Right ventricle myocardium superior (tissue), 1 donor: ENCODE measurements at regions not wholly inside any gene's neighbourhood (a gene's known extent, or its start where the extent isn't known, plus 50 kb on each side); places are given as distances from the start of the nearest gene placed in this dataset.
"Not testable (repeated sequence)": the region's sequence is repeated elsewhere in the genome, so short reads cannot be mapped to it uniquely, and the experiment has no call there.

Experiments used
- ATAC-seq: fragments of 200-7000 bp; cut with Tn5 transposase; one replicate; pipeline ENCODE4 v1.9.1; 2020; ENCODE audit warnings: mild to moderate bottlenecking; ENCODE audit not compliant: poor library complexity
- DNase-seq: peaks from one replicate; pipeline ENCODE4 v3.0.0-alpha.2; 2020
- intact Hi-C: fragments of 100-400 bp; cut with DNase I; formaldehyde crosslinking; loops from one replicate; pipeline ENCODE4 v1.11.2; 2022
- donor health status: DM: no; HTN: yes; CAD: no; lungs with severe emphysema.

DNA sequence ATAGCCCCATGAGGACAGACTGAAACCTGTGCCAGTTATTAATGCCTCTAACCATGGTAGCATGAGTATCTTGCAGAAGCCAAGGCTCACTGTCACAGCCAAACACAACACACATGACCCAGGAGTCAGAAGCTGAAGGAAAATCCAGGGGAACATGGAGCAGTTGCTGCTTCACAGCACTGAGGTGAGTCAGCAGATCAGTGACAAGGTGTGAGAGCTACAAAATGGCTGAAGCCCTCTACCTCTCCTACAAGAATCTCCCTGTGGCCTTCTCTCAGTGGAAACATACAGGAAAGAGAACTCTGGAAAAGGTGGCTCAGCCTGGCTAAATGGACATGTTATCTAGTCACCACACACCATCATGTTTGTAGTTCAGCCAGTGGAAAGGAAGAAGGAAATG lies 93.5 kb downstream of the NAB1 start:
- DNase-seq (no peak), ATAC-seq (no peak)
- intact Hi-C loops: no loop called here

GRCh38 chr2:190744041-190744440 lies 95.2 kb downstream of the NAB1 start:
- ATAC-seq: no peak
- DNase-seq: no peak
- intact Hi-C loops: no loop called here

GRCh38 chr2:190746971-190747761 lies 98.3 kb downstream of the NAB1 start:
- no peak for DNase-seq
- no peak for ATAC-seq
- intact Hi-C loops: no loop called here

DNA sequence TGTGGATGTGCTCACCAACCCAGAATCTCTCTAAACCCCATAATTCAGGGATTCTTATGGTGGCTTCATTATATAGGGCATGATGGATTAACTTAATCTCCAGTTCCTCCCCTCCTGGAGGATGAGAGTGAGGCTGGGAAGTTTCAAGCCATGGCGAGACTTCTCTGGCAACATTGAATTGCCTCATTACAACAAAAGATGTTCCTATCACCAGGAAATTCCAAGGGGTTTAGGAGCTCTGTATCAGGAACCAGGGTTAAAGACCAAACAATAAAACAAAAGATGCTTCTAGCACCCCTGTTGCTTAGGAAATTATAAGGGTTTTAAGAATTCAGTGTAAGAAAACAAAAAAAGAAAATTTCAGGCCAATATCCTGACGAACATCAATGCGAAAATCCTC lies 100.1 kb downstream of the NAB1 start:
- intact Hi-C loops: no loop called here
- DNase-seq (no peak), ATAC-seq (no peak)

- ATAC-seq: no peak
- DNase-seq: no peak
- intact Hi-C loops: no loop called here
Measured at GRCh38 chr2:190755772-190756415, 107.0 kb downstream of the NAB1 start.

GRCh38 chr2:190759749-190760213 lies 110.9 kb downstream of the NAB1 start:
- intact Hi-C loops: no loop called here
- ATAC-seq (no peak), DNase-seq (no peak)

- DNase-seq, ATAC-seq, intact Hi-C loops: not testable (repeated sequence)
Measured at GRCh38 chr2:190760353-190761150, 111.7 kb downstream of the NAB1 start.

DNA sequence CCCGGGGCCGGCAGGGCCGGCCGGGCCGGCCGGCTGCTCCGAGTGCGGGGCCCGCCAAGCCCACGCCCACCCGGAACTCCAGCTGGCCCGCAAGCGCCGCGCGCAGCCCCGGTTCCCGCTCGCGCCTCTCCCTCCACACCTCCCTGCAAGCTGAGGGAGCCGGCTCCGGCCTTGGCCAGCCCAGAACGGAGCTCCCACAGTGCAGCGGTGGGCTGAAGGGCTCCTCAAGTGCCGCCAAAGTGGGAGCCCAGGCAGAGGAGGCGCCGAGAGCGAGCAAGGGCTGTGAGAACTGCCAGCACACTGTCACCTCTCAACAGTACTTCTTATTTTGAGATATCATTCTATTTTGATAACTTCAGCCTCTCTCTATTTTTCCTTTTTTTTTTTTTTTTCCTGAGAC lies 112.3 kb downstream of the NAB1 start:
- DNase-seq, intact Hi-C loops, ATAC-seq: not testable (repeated sequence)

- DNase-seq: no peak
- no peak for ATAC-seq
- intact Hi-C loops: no loop called here
Measured at GRCh38 chr2:190762566-190762965, 113.7 kb downstream of the NAB1 start.

- intact Hi-C loops: no loop called here
- DNase-seq (no peak), ATAC-seq (no peak)
Measured at GRCh38 chr2:190763100-190763499, 114.2 kb downstream of the NAB1 start.

- intact Hi-C loops: no loop called here
- DNase-seq: no peak
- no peak for ATAC-seq
Measured at GRCh38 chr2:190763901-190764514, 115.1 kb downstream of the NAB1 start.

GRCh38 chr2:190765386-190766173 lies 115.0 kb upstream of the GLS start:
- ATAC-seq: peak; percentile 72
- intact Hi-C loops: no loop called here
- DNase-seq: no peak

DNA sequence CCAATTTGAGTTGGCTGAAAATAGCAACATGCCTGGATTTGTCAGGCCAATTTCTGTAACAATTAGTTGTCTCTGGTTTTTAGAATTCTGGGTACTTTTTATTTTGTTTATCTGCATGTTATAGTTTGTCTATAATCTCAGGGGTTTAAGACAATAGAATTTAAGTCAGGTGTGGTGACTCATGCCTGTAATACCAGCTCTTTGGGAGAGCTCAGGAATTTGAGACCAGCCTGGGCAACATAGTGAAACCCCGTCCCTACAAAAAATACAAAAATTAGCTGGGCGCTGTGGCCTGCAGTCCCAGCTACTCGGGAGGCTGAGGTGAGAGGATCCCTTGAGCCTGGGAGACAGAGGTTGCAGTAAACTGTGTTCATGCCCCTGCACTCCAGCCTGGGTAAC lies 114.4 kb upstream of the GLS start:
- DNase-seq: no peak
- ATAC-seq: no peak
- intact Hi-C loops: no loop called here

DNA sequence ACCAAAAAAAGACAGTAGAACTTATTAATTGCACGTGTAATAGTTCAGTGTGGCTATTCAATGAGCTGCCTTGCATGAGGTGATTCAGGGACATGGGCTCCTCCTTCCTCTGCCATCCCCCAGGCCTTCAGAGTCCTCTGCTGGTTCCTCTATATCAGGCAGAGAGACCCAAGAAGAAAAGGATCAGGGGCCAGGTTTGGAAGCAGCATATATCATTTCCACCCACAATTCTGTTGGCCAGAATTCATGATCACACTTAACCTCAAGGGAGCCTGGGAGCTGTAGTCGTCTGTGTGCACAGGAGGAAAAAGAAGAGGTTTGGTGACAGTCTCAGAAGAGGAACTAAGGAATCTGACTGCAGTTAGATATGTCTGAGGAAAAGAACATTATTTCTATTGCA lies 114.0 kb upstream of the GLS start:
- ATAC-seq (no peak), DNase-seq (no peak)
- intact Hi-C loops: no loop called here

- ATAC-seq (no peak), DNase-seq (no peak)
- intact Hi-C loops: no loop called here
Measured at GRCh38 chr2:190767821-190768220, 112.8 kb upstream of the GLS start.

- DNase-seq: no peak
- no peak for ATAC-seq
- intact Hi-C loops: no loop called here
Measured at GRCh38 chr2:190769258-190769657, 111.4 kb upstream of the GLS start.

DNA sequence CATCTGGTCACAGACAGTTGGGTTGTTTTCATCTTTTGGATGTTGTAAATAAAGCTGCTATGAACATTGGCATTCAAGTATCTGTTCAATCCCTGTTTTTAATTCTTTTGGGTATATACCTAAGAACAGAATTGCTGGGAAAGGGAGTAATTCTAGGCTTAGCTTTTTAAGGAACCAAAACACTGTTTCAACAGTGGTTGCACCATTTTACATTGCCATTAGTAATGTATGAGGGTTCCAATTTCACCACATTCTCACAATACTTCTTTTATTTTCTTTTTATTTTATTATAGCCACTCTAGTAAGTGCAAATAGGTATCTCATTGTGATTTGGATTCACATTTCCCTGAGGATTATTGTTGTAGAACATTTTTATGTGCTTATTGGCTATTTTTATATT lies 108.9 kb upstream of the GLS start:
- DNase-seq (no peak), ATAC-seq (no peak)
- intact Hi-C loops: no loop called here

GRCh38 chr2:190780594-190780993 lies 100.0 kb upstream of the GLS start:
- ATAC-seq (no peak), DNase-seq (no peak)
- intact Hi-C loops: loop anchor here (5.0 kb wide), 1 partner anchor 252 kb away; no protein-coding TSS in a partner anchor
